ENCODE measurements at regions not wholly inside any gene's neighbourhood (a gene's known extent, or its start where the extent isn't known, plus 50 kb on each side); places are given as distances from the start of the nearest gene placed in this dataset.

DNA sequence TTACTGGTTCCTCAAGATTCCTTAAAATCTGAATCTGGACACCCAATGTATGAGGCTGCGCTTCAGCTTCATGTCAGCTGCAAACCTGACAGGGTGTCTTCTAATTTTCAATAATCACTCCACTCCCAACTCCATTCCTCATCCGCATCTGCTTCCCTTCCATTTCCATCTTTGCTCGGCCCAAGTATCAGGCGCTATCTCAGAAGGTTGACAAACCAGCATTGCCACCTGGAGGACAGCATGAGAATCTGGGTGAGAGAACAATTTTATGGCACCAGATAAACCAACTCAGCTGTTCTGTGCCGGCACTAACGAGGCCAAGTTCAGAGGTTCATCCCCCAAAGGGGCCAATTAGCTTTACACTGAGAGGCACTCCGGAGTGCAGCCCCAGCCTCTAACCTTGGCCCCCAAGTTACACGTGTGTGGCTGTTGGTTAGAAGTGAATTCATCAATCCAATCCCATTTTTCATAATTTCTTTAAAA, 79.1 kb upstream of the LMO2 start (continued):
- TF ChIP-seq, protein P1, sequence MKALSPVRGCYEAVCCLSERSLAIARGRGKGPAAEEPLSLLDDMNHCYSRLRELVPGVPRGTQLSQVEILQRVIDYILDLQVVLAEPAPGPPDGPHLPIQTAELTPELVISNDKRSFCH (CRISPR knock-in tag; IDR thresholded peaks at IDR 0.05): no peak
- TF ChIP-seq, protein P1 (tag; IDR thresholded peaks at IDR 0.05): no peak
- TF ChIP-seq TRIM28 (IDR thresholded peaks at IDR 0.05) (no peak), SAFB (IDR thresholded peaks at IDR 0.05; ENCODE audit: borderline replicate concordance, low read depth, low read length) (no peak), E2F1 (CRISPR knock-in tag; IDR thresholded peaks at IDR 0.05) (no peak), KDM5B (IDR thresholded peaks at IDR 0.05; ENCODE audit: insufficient replicate concordance, low read depth, low read length) (no peak), PHB2 (IDR thresholded peaks at IDR 0.05; ENCODE audit: low read depth) (no peak), ZZZ3 (IDR thresholded peaks at IDR 0.05) (no peak), HDAC1 (IDR thresholded peaks at IDR 0.05) (no peak), ZNF23 (CRISPR knock-in tag; IDR thresholded peaks at IDR 0.05) (no peak), SP2 (IDR thresholded peaks at IDR 0.05; ENCODE audit: extremely low read depth, low read depth, low read length, poor library complexity, severe bottlenecking) (no peak), SUPT5H (IDR thresholded peaks at IDR 0.05) (no peak), ZKSCAN8 (CRISPR knock-in tag; IDR thresholded peaks at IDR 0.05) (no peak), BRD4 (IDR thresholded peaks at IDR 0.05) (no peak), ZNF184 (CRISPR knock-in tag; IDR thresholded peaks at IDR 0.05) (no peak), KLF16 (IDR thresholded peaks at IDR 0.05) (0 out of 2 replicates have a peak, but pooled peaks have one; percentile 14), HMGXB4 (CRISPR knock-in tag; IDR thresholded peaks at IDR 0.05) (no peak), SIX5 (IDR thresholded peaks at IDR 0.05; ENCODE audit: borderline replicate concordance in 1 of 2, insufficient read depth in 1 of 2, low read depth in 1 of 2, low read length in 2 of 2) (no peak), PTBP1 (IDR thresholded peaks at IDR 0.05; ENCODE audit: low read depth, low read length) (no peak)
- TF ChIP-seq, protein P2, sequence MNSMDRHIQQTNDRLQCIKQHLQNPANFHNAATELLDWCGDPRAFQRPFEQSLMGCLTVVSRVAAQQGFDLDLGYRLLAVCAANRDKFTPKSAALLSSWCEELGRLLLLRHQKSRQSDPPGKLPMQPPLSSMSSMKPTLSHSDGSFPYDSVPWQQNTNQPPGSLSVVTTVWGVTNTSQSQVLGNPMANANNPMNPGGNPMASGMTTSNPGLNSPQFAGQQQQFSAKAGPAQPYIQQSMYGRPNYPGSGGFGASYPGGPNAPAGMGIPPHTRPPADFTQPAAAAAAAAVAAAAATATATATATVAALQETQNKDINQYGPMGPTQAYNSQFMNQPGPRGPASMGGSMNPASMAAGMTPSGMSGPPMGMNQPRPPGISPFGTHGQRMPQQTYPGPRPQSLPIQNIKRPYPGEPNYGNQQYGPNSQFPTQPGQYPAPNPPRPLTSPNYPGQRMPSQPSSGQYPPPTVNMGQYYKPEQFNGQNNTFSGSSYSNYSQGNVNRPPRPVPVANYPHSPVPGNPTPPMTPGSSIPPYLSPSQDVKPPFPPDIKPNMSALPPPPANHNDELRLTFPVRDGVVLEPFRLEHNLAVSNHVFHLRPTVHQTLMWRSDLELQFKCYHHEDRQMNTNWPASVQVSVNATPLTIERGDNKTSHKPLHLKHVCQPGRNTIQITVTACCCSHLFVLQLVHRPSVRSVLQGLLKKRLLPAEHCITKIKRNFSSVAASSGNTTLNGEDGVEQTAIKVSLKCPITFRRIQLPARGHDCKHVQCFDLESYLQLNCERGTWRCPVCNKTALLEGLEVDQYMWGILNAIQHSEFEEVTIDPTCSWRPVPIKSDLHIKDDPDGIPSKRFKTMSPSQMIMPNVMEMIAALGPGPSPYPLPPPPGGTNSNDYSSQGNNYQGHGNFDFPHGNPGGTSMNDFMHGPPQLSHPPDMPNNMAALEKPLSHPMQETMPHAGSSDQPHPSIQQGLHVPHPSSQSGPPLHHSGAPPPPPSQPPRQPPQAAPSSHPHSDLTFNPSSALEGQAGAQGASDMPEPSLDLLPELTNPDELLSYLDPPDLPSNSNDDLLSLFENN (IDR thresholded peaks at IDR 0.05; ENCODE audit: low read depth in 2 of 2, low read length in 2 of 2): no peak
- TF ChIP-seq, protein P3, sequence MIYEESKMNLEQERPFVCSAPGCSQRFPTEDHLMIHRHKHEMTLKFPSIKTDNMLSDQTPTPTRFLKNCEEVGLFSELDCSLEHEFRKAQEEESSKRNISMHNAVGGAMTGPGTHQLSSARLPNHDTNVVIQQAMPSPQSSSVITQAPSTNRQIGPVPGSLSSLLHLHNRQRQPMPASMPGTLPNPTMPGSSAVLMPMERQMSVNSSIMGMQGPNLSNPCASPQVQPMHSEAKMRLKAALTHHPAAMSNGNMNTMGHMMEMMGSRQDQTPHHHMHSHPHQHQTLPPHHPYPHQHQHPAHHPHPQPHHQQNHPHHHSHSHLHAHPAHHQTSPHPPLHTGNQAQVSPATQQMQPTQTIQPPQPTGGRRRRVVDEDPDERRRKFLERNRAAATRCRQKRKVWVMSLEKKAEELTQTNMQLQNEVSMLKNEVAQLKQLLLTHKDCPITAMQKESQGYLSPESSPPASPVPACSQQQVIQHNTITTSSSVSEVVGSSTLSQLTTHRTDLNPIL (CRISPR knock-in tag; IDR thresholded peaks at IDR 0.05): no peak

Measured in K562 (cell line).